ENCODE measurements at regions not wholly inside any gene's neighbourhood (a gene's known extent, or its start where the extent isn't known, plus 50 kb on each side); places are given as distances from the start of the nearest gene placed in this dataset.

DNA sequence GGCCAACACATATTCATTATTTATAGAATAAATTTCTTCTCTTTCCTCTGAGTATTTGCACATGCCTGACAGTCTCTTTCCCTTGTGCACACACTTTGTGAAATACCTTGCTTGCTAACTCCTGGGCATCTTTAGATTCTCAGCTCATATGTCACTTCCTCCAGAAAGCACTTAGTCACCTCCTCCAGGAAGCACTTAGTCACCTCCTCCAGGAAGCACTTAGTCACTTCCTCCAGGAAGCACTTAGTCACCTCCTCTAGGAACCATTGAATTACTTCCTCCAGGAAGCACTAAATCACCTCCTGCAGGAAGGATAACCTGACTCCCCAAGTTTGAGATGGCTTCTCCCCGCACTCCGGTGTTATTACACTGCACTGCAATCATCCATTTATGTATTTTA, 462.5 kb upstream of the EEF2KMT start:
- no peak for DNase-seq (ENCODE audit: low read depth, low spot score)

DNA sequence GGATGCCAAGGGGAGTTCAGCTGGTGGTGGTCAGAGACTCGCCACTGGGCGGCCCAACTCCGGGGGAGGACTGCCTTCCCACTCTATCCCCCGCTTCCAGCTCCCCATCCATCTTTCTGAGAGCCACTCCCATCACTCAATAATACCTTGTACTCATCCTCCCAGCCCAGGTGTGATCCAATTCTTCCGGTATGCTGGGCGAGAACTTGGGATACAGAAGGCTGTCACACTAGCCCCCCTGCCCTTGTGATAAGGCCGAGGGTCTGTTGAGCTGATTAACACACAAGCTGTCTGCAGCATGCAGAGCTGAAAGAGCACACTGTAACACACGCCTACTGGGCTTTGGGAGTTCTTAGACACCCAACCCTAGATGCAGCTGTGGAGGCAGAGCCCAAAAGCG, 460.4 kb upstream of the EEF2KMT start:
- DNase-seq (ENCODE audit: low read depth, low spot score) = no peak

DNA sequence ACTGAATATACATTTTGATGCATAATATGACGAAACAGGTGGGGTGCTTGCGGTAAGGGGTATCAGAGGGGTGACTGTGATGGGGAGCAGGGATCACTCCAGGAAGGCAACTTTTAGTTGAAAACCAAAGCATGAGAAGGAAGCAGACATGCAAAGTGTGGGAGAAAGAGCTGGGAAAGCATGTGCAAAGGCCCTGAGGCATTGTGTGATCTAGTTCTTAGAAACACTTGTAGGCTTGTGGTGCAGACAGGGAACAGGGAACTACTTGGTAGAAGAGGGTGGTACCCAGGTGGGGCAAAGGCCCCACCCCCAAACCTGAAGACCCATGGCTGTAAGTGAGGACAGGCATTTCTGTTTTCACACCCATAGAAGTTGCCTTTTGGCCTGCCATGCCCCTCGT, 459.9 kb upstream of the EEF2KMT start:
- DNase-seq (ENCODE audit: low read depth, low spot score) = no peak

DNA sequence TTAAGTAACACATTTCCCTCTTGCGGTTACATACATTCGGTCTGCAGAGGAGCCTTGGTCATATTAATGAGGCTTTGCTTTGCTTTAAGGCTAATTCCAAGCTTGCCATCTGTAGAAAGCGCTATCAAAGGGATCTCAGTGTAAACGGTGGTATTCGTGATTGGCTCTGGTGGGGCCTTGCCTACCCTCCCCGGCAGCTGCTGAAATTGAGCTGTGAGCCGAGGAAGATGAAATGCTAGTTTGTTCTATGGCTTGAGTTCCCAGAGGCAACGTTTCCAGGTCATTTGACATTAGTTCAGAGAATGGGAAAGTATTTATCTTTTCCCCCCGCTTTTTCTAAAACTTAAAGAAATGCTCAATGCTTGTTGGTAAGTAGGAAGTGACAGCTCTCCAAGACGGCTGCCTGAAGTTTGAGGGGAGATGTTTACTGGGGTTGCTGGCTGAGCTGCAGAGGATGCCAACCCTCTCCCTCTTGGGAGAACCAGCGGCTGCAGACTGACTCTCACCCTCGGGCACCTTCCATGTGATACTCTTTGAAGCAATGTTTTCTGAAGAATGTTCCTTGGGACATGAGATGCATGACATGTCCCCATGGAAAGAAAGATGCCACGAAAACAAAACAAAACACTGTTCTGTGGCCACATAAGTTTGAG, 458.7 kb upstream of the EEF2KMT start:
- DNase-seq (ENCODE audit: low read depth, low spot score) = no peak

GRCh38 chr16:5551909-5552308, 454.3 kb upstream of the EEF2KMT start:
- DNase-seq (ENCODE audit: low read depth, low spot score) = no peak

GRCh38 chr16:5549802-5550201, 452.2 kb upstream of the EEF2KMT start:
- no peak for DNase-seq (ENCODE audit: low read depth, low spot score)

DNA sequence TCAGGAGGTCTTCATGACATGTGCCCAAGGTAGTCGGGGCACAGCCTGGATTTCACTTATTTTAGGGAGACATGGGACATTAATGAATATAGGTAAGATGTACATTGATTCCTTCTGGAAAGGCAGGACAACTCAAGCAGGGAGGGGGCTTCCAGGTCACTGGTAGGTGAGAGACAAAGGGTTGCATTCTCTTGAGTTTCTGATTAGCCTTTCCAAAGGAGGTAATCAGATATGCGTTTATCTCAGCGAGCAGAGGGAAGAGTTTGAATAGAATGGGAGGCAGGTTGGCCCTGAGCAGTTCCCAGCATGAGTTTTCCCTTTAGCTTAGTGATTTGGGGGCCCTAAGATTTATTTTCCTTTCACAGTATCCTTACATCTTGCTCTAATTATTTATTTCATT, 443.8 kb upstream of the EEF2KMT start:
- DNase-seq (ENCODE audit: low read depth, low spot score) = no peak

- no peak for DNase-seq (ENCODE audit: low read depth, low spot score)
Measured at GRCh38 chr16:5537347-5537746, 439.8 kb upstream of the EEF2KMT start.

GRCh38 chr16:5533321-5533888, 435.8 kb upstream of the EEF2KMT start:
- DNase-seq (ENCODE audit: low read depth, low spot score) = no peak

DNA sequence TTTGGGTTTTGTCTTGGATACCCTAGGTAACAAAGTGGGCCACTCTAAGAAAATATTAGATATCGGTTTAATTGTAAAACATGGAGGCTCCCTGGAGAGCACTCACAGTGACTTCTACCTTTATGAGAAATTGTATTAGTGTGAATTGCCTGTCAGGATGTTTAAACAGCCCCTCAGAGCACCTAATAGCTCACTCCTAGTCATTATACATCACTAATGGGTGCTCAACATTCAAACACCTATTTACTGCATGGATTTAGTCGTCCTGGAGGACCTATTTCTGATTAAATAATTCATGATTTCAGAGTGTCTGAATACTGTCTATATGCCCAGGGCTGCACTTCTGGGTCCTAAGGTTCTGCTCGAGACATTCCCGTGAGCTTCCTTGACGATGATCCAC, 430.2 kb upstream of the EEF2KMT start:
- DNase-seq (ENCODE audit: low read depth, low spot score) = no peak

- no peak for DNase-seq (ENCODE audit: low read depth, low spot score)
Measured at GRCh38 chr16:5526826-5527225, 429.2 kb upstream of the EEF2KMT start.

GRCh38 chr16:5523829-5524228, 426.2 kb upstream of the EEF2KMT start:
- DNase-seq (ENCODE audit: low read depth, low spot score) = no peak

GRCh38 chr16:5516115-5516514, 418.5 kb upstream of the EEF2KMT start:
- no peak for DNase-seq (ENCODE audit: low read depth, low spot score)

DNA sequence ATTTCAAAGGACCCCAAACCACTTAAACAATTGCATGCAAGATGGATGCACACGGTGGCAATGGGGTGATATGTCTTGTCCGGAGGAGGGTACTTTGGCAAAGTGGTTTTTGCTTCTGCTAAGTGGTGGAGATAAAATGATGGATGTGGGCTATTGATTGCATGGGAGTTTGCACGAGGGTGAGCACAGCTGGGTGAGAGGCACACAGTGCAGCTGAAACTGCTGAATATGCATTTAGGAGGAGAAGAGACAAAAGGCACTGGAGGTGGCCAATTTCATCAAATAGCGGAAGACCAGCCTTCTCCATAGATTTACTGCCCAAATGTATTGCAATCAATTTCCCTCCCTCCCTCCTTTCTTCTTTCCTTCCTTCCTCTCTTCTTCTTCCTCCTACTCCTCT, 414.4 kb upstream of the EEF2KMT start:
- no peak for DNase-seq (ENCODE audit: low read depth, low spot score)

DNA sequence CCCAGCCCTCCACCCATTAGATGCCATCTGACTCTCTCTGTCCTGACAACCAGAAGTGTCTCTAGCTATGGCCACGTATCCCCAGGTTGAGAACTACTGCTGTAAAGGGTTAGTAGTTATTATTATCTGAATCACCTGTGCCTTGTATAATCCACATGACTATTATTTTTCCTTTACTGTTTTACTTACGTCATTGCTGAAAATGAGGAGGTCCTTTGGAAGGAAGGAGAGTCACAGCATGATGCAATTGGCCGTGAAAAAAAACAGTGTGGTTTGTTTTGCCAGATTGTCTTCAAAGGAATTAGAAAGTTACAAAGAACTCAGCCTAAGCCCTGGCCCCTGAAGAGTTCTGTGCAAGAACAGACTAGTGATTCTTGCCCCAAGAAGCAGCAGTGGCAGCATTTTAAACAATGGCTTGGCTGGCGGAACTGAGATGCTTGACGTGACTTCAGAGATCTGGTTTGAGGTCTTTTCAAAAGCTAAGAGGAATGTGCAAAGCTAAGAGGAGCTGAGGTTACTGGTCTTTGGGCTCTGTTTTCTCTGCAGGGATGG, 413.3 kb upstream of the EEF2KMT start:
- DNase-seq (ENCODE audit: low read depth, low spot score) = no peak

- DNase-seq (ENCODE audit: low read depth, low spot score) = no peak
Measured at GRCh38 chr16:5509794-5510193, 412.2 kb upstream of the EEF2KMT start.

DNA sequence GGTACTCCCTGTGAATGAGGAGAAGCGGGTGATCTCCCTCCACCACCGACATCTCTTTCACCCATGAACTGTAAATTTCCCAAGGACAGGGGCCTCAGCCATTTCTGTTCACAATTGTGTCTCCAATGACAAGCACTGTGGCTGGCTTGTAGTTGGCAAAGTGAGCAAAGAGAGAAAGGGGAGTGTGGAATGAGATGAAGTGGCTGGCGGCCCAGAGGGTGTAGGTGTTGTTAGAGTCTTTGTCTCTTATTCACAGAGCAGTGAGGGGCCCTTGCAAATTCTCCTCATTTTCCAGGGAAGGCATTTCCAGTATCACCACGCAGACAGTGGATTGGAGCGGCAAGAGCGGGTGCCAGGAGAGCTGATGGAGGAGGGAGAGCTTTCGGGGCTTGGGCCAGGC, 411.7 kb upstream of the EEF2KMT start:
- DNase-seq (ENCODE audit: low read depth, low spot score) = no peak

GRCh38 chr16:5508371-5508770, 410.8 kb upstream of the EEF2KMT start:
- no peak for DNase-seq (ENCODE audit: low read depth, low spot score)

- DNase-seq (ENCODE audit: low read depth, low spot score) = no peak
Measured at GRCh38 chr16:5506021-5506420, 408.4 kb upstream of the EEF2KMT start.

GRCh38 chr16:5505091-5505887, 407.7 kb upstream of the EEF2KMT start:
- no peak for DNase-seq (ENCODE audit: low read depth, low spot score)

- no peak for DNase-seq (ENCODE audit: low read depth, low spot score)
Measured at GRCh38 chr16:5504064-5504781, 406.6 kb upstream of the EEF2KMT start.

DNA sequence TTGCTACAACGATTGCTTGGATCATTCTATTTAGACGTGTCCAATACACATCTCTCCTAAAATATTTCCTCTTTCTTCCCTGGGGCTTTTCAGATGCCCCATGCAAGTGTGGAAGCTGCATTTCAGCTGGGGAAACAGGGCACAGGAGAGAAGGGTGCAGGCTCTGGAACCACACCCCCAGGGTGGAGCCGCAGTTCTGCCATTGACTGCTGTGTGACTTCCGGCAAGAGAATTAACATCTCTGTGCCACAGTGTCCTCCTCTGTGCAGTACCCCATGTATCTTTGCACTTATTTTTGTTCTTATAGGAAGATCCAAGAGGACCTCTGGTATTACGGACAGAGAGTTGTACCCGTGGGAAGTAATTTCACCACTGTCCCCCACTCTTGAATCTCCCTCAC, 405.3 kb upstream of the EEF2KMT start:
- DNase-seq (ENCODE audit: low read depth, low spot score) = no peak
